HEK293T (cell line): ENCODE measurements at regions not wholly inside any gene's neighbourhood (a gene's known extent, or its start where the extent isn't known, plus 50 kb on each side); places are given as distances from the start of the nearest gene placed in this dataset.
"Not testable (repeated sequence)": the region's sequence is repeated elsewhere in the genome, so short reads cannot be mapped to it uniquely, and the experiment has no call there.

ENCODE experiments used
- CTCF ChIA-PET: fragments of 350-600 bp; formaldehyde crosslinking; extraction: SDS; loops from one replicate; lab custom pipeline; 2021; ENCODE audit warnings: antibody characterized with exemption, inconsistent platforms; lab: Yijun Ruan, JAX
- POLR2A ChIA-PET: fragments of 350-600 bp; formaldehyde crosslinking; extraction: SDS; loops from one replicate; lab custom pipeline; 2020; ENCODE audit warnings: antibody characterized with exemption, inconsistent platforms; lab: Yijun Ruan, JAX
- DNase-seq: peaks from one replicate; pipeline ENCODE4 v3.0.0; 2012; ENCODE audit warnings: mixed read lengths; ENCODE audit errors: extremely low spot score
- ARNT ChIP-seq: fragments of 450-650 bp; IDR thresholded peaks from 2 replicates; pipeline ENCODE4 v1.6.1; 2017; ENCODE audit warnings: mild to moderate bottlenecking
- BHLHE40 ChIP-seq: fragments of 450-650 bp; IDR thresholded peaks from 2 replicates; pipeline ENCODE4 v1.6.1; 2016; ENCODE audit warnings: mild to moderate bottlenecking, moderate library complexity, borderline replicate concordance
- CTBP1 ChIP-seq: fragments of 450-650 bp; IDR thresholded peaks from 2 replicates; pipeline ENCODE4 v1.6.1; 2016; ENCODE audit warnings: borderline replicate concordance
- ELF4 ChIP-seq: fragments of 450-650 bp; IDR thresholded peaks from 2 replicates; pipeline ENCODE4 v1.6.1; 2017; ENCODE audit warnings: antibody characterized with exemption
- FOXA1 ChIP-seq: fragments of 450-650 bp; IDR thresholded peaks from 2 replicates; pipeline ENCODE4 v1.6.1; 2016; ENCODE audit warnings: mild to moderate bottlenecking
- FOXK2 ChIP-seq: fragments of 450-650 bp; IDR thresholded peaks from 2 replicates; pipeline ENCODE4 v1.6.1; 2016; ENCODE audit warnings: mild to moderate bottlenecking
- FOXM1 ChIP-seq: fragments of 450-650 bp; IDR thresholded peaks from 2 replicates; pipeline ENCODE4 v1.6.1; 2017; ENCODE audit warnings: mild to moderate bottlenecking, borderline replicate concordance
- HDGF ChIP-seq: fragments of 450-650 bp; IDR thresholded peaks from 2 replicates; pipeline ENCODE4 v1.6.1; 2017; ENCODE audit warnings: antibody characterized with exemption, borderline replicate concordance
- L3MBTL2 ChIP-seq: fragments of 450-650 bp; conservative IDR thresholded peaks from 2 replicates; pipeline ENCODE4 v1.6.1; 2016; ENCODE audit warnings: mild to moderate bottlenecking
- LEF1 ChIP-seq: fragments of 450-650 bp; IDR thresholded peaks from 2 replicates; pipeline ENCODE4 v1.6.1; 2017; ENCODE audit warnings: mild to moderate bottlenecking, borderline replicate concordance
- NFRKB ChIP-seq: fragments of 450-650 bp; IDR thresholded peaks from 2 replicates; pipeline ENCODE4 v1.6.1; 2016; ENCODE audit warnings: mild to moderate bottlenecking, moderate library complexity
- SP1 ChIP-seq: fragments of 450-650 bp; IDR thresholded peaks from 2 replicates; pipeline ENCODE4 v1.6.1; 2017
- SUZ12 ChIP-seq: fragments of 450-650 bp; IDR thresholded peaks from 2 replicates; pipeline ENCODE4 v1.6.1; 2016; ENCODE audit warnings: mild to moderate bottlenecking
- TARDBP ChIP-seq: fragments of 450-650 bp; IDR thresholded peaks from 2 replicates; pipeline ENCODE4 v1.6.1; 2016
- ZNF384 ChIP-seq: fragments of 450-650 bp; IDR thresholded peaks from 2 replicates; pipeline ENCODE4 v1.6.1; 2016
- TF ChIP-seq, protein P1 (sequence below): fragments of 450-650 bp; IDR thresholded peaks from 2 replicates; pipeline ENCODE4 v1.6.1; 2016

DNA sequence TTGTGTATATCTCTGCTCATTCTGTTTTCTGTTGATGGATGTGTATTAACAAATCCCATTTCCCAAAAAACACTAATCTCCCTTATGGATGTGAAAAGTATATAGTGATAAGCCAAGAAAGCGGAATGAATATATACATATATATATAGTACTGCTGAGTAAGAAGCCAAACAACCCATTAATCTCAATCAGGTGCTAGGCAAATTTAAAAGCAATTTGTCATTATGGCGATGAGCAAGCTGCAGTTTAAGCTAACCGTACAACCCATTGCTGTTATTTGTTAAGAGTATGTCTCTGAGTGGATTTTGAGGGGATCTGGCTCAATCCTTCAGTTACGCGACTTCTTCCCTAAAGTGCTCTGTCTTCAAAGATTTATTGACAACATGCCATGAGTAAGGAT lies 640.4 kb upstream of the ARRDC3 start:
- no peak for TF ChIP-seq L3MBTL2
- no peak for TF ChIP-seq ELF4
- TF ChIP-seq NFRKB: no peak
- no peak for TF ChIP-seq FOXK2
- no peak for TF ChIP-seq ARNT
- TF ChIP-seq LEF1: no peak
- no peak for TF ChIP-seq CTBP1
- TF ChIP-seq FOXA1: no peak
- TF ChIP-seq HDGF: no peak
- no peak for TF ChIP-seq ZNF384
- no peak for TF ChIP-seq SP1
- TF ChIP-seq, protein P1, sequence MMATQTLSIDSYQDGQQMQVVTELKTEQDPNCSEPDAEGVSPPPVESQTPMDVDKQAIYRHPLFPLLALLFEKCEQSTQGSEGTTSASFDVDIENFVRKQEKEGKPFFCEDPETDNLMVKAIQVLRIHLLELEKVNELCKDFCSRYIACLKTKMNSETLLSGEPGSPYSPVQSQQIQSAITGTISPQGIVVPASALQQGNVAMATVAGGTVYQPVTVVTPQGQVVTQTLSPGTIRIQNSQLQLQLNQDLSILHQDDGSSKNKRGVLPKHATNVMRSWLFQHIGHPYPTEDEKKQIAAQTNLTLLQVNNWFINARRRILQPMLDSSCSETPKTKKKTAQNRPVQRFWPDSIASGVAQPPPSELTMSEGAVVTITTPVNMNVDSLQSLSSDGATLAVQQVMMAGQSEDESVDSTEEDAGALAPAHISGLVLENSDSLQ: no peak; the same call in 1 of the 2 replicates
- TF ChIP-seq BHLHE40: no peak
- no peak for TF ChIP-seq SUZ12
- CTCF ChIA-PET: no interaction called here

DNA sequence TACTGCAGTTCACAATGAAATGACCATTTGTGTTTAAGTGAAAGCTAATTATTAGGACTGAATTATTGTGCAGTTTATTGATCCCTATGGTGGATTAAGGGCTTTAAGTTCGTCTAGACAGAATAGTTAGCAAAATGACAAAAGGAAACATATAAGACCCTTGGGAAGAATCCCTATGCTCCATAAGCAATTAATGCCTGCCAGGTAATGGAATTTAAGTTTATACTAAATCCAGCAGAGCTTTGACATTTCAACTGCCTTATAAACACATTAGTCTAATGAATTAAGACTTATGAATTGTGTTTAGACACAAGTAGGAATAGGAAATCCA lies 640.0 kb upstream of the ARRDC3 start:
- CTCF ChIA-PET: no interaction called here
- no peak for DNase-seq
- TF ChIP-seq BHLHE40 (no peak), ZNF384 (no peak), LEF1 (no peak), ELF4 (no peak), NFRKB (no peak), FOXM1 (no peak), SP1 (no peak), FOXA1 (no peak), CTBP1 (no peak), ARNT (no peak), SUZ12 (no peak), FOXK2 (no peak), TARDBP (no peak), HDGF (no peak)
- TF ChIP-seq, protein P1: no peak
- POLR2A ChIA-PET: no interaction called here

More for the DNA sequence above, 640.4 kb upstream of the ARRDC3 start:
- POLR2A ChIA-PET: no interaction called here
- DNase-seq: no peak

DNA sequence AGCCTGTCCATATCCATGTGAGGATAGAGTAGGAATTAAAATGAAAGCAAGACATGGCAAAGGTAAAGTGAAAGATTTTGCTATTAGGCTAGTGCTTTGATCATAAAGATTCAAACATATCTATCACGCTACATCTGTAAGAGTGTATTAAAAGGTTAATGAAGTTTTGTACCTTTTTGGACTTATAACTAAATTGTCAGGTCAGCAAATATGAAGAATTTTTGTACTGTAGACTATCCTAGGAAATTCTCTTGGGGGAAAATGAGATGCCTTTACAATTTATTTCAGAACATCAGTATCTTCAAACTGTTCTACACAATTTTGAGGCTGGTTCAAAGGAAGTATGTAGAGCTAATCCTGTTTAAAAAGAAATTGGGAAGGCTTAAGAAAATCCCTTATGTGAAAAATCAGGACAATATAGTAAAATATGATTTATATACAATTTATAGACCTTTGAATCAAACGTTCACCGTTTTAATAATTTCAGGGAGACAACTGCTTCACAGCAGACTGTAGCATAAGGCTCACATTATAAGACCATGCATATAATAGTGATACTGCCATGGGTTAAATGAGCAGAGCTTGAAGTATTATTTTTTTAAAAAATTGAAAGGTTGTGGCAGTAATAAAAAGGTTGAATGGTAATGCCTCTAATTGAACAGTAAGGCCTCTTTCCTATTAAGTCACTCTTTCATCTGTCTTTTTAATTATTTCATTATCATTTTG lies 639.5 kb upstream of the ARRDC3 start:
- TF ChIP-seq ZNF384 (no peak), NFRKB (no peak), FOXK2 (no peak), BHLHE40 (no peak), HDGF (no peak)
- TF ChIP-seq, protein P1: no peak
- no peak for DNase-seq
- ChIA-PET POLR2A (no interaction called here), CTCF (no interaction called here)

DNA sequence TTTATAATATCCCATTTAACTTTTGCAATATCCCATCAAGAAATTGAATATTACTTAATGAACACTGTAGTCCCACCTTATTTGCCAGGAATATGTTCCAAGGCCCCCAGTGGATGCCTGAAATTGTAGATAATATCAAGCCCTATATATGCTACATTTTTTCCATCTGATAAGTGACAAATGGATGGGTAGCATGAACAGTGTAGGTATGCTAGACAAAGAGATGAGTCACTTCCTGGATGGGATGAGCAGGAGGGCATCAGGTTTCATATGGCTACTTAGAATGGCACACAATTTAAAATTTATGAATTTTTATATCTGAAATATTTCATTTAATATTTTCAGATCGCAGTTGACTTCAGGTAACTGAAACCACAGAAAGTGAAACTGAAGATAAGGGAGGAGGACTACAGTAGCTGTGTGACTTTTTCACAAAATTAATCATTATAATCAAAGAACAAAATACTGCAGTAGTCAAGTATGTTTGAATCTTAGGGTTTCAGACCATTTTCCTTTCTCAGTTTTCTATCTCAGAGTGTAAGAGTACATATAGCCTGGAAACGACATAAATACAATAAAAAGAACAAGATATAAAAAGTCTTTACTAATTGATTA lies 636.4 kb upstream of the ARRDC3 start:
- no peak for DNase-seq
- ChIA-PET POLR2A (no interaction called here), CTCF (no interaction called here)
- TF ChIP-seq ZNF384 (no peak), HDGF (no peak), LEF1 (no peak), ARNT (no peak), BHLHE40 (no peak), FOXK2 (no peak), FOXA1 (no peak), SUZ12 (no peak), NFRKB (no peak), FOXM1 (no peak), L3MBTL2 (no peak), ELF4 (no peak), CTBP1 (no peak)

DNA sequence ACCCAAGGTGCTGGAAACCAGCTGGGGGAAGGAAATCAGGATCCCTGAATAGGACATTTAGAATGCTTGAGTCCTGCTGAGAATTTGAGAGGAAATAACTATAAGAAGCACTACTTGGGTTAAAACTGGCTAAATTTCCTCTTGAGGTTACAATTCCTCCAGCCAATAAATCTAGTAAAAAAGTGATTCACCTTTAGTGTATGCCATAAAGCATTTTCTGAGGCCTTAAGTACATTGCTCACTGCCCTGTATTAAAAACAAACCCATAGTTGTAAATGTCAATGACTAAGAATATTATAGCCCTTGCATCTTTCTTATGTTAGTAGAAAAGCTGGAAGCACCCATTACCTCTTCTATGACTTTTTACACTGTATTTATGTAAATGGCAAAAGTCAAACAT lies 634.7 kb upstream of the ARRDC3 start:
- no peak for DNase-seq
- no peak for TF ChIP-seq ELF4
- TF ChIP-seq, protein P1: peak; percentile 64
- ChIA-PET POLR2A (no interaction called here), CTCF (interaction anchor here (0.7 kb wide), 1 partner anchor 15 kb away, joined by 3 read pairs; no protein-coding TSS in a partner anchor)

DNA sequence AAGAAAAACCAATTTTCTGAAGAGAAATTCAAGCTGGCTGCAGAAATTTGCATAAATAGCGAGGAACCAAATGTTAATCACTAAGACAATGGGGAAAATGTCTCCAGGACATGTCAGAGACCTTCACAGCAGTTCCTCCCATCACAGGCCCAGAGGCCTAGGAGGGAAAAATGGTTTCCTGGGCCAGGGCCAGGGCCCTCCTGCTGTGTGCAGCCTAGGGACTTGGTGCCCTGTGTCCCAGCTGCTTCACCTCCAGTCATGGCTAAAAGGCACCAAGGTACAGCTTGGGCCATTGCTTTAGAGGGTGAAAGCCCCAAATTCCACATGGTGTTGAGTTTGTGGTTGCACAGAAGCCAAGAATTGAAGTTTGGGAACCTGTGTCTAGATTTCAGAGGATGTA lies 628.7 kb upstream of the ARRDC3 start:
- CTCF ChIA-PET, DNase-seq, POLR2A ChIA-PET: not testable (repeated sequence)
